Endodermal cell (in vitro differentiated cells): ENCODE measurements at regions not wholly inside any gene's neighbourhood (a gene's known extent, or its start where the extent isn't known, plus 50 kb on each side); places are given as distances from the start of the nearest gene placed in this dataset.

Experiments
- DNase-seq: peaks from one replicate; pipeline ENCODE4 v3.0.0-alpha.2; 2017
- H3K27ac ChIP-seq: 2 replicates; pipeline ENCODE4 v1.5.1; 2013; ENCODE audit warnings: mild to moderate bottlenecking, low read depth, low read length, moderate library complexity
- H3K27me3 ChIP-seq: 2 replicates; pipeline ENCODE4 v1.6.1; 2013; ENCODE audit warnings: mild to moderate bottlenecking, low read length, moderate library complexity; ENCODE audit not compliant: insufficient read depth, control insufficient read depth, poor library complexity, severe bottlenecking
- H3K36me3 ChIP-seq: 2 replicates; pipeline ENCODE4 v1.7.0; 2013; ENCODE audit warnings: mild to moderate bottlenecking, low read length, moderate library complexity; ENCODE audit not compliant: control insufficient read depth, insufficient read depth
- H3K4me1 ChIP-seq: one replicate; pipeline ENCODE4 v1.7.0; 2013; ENCODE audit warnings: low read length; ENCODE audit not compliant: control insufficient read depth, insufficient read depth
- H3K4me3 ChIP-seq: 2 replicates; pipeline ENCODE4 v1.5.1; 2013; ENCODE audit warnings: mild to moderate bottlenecking, low read length, moderate library complexity
- H3K9ac ChIP-seq: 2 replicates; pipeline ENCODE4 v1.6.1; 2013; ENCODE audit warnings: mild to moderate bottlenecking, low read length, moderate library complexity; ENCODE audit not compliant: poor library complexity, severe bottlenecking; ENCODE audit errors: extremely low read depth
- H3K9me3 ChIP-seq: 2 replicates; pipeline ENCODE4 v1.6.1; 2013; ENCODE audit warnings: mild to moderate bottlenecking, low read length, moderate library complexity; ENCODE audit not compliant: control insufficient read depth
- H3K27ac Mint-ChIP-seq: 2 replicates; pipeline ENCODE4 v1.8.0; 2020; ENCODE audit warnings: mixed read lengths
- H3K27me3 Mint-ChIP-seq: 2 replicates; pipeline ENCODE4 v1.8.0; 2021; ENCODE audit warnings: mild to moderate bottlenecking, mixed read lengths; ENCODE audit not compliant: insufficient read depth
- H3K36me3 Mint-ChIP-seq: 2 replicates; pipeline ENCODE4 v1.8.0; 2020; ENCODE audit warnings: low read depth, mixed read lengths
- H3K4me1 Mint-ChIP-seq: 2 replicates; pipeline ENCODE4 v1.8.0; 2020; ENCODE audit warnings: mixed read lengths
- H3K4me3 Mint-ChIP-seq: 2 replicates; pipeline ENCODE4 v1.8.0; 2020; ENCODE audit warnings: mild to moderate bottlenecking, moderate library complexity, mixed read lengths
- H3K9me3 Mint-ChIP-seq: 2 replicates; pipeline ENCODE4 v1.8.0; 2020; ENCODE audit warnings: mild to moderate bottlenecking, mixed read lengths
- WGBS, 2 experiments: methylation state at CpG; one replicate each; pipeline versions ENCODE4 v1.1.5 to v1.1.7; 2013; ENCODE audit warnings: missing lambda C conversion rate in 2 of 2, mixed read lengths in 1 of 2; ENCODE audit not compliant: insufficient coverage in 1 of 2, insufficient read length in 1 of 2; 5-methylcytosine and 5-hydroxymethylcytosine counted together
- TF ChIP-seq, protein P1 (sequence below): fragments of 200-600 bp; sonication (generic); conservative IDR thresholded peaks from 2 replicates; pipeline ENCODE4 v1.5.0; 2021; ENCODE audit warnings: antibody characterized with exemption, mild to moderate bottlenecking

DNA sequence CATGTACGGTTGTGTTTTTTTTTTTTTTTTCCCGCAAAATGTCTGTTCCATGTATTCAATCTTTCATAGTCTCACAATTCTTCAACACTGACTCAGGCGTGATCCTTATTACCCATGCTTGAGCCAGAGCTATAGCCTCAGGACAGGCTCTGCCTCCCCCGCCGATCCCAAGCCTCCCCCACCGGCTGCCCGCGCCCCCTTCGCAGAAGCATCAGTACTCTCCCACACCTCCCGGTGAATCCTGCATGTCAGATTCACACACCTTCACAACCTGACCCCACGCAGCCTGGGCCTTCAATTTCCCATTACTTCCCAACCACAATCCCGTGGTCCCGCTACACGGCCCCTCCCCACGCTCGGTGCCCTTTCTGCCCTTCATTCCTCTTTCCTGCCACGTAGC, 401.5 kb upstream of the JARID2 start:
- no peaks in the 10 kb centered on the region for H3K9me3 ChIP-seq

DNA sequence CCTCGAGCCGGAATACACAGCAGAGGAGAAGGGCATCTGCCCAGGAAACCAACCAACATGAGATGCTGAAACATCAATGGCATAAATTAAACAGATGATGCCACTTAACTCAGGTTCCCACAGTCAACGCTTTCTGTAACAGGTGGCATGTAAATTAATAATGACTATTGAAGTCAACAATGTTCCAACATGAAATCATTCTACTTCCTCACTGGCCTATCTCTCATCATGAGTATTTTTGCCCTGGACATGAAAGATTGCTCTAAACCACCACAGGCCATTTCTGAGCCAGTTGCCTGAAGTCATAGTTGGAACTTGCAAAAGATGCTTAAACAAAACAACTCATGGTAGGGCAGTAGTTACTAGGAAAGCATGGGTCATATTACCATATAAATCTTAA, 397.9 kb upstream of the JARID2 start:
- no peaks in the 10 kb centered on the region for H3K36me3 Mint-ChIP-seq
- H3K9me3 ChIP-seq = no peaks in the 10 kb centered on the region
- no peak overlapping the region for H3K27ac Mint-ChIP-seq
- no peaks in the 10 kb centered on the region for H3K9me3 Mint-ChIP-seq
- no peaks in the 10 kb centered on the region for H3K36me3 ChIP-seq
- peaks cover 14% of the 10 kb centered on the region for H3K4me1 Mint-ChIP-seq
- TF ChIP-seq, protein P1, sequence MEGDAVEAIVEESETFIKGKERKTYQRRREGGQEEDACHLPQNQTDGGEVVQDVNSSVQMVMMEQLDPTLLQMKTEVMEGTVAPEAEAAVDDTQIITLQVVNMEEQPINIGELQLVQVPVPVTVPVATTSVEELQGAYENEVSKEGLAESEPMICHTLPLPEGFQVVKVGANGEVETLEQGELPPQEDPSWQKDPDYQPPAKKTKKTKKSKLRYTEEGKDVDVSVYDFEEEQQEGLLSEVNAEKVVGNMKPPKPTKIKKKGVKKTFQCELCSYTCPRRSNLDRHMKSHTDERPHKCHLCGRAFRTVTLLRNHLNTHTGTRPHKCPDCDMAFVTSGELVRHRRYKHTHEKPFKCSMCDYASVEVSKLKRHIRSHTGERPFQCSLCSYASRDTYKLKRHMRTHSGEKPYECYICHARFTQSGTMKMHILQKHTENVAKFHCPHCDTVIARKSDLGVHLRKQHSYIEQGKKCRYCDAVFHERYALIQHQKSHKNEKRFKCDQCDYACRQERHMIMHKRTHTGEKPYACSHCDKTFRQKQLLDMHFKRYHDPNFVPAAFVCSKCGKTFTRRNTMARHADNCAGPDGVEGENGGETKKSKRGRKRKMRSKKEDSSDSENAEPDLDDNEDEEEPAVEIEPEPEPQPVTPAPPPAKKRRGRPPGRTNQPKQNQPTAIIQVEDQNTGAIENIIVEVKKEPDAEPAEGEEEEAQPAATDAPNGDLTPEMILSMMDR = no peak
- H3K27ac ChIP-seq = no peak overlapping the region
- no peaks in the 10 kb centered on the region for H3K27me3 Mint-ChIP-seq
- no peak overlapping the region for H3K4me3 Mint-ChIP-seq
- no peak for DNase-seq
- 93 to 100% methylated on average over 2 to 3 of the region's 3 CpGs for WGBS, 2 experiments
- no peaks in the 10 kb centered on the region for H3K4me1 ChIP-seq
- H3K27me3 ChIP-seq = no peaks in the 10 kb centered on the region
- H3K4me3 ChIP-seq = no peak overlapping the region
- H3K9ac ChIP-seq = no peak overlapping the region

More for the DNA sequence above, 401.5 kb upstream of the JARID2 start:
- no peaks in the 10 kb centered on the region for H3K27me3 Mint-ChIP-seq
- peaks cover 9% of the 10 kb centered on the region for H3K4me1 Mint-ChIP-seq
- TF ChIP-seq, protein P1 = no peak
- WGBS, 2 experiments = 97 to 98% methylated on average over 6 to 16 of the region's 17 CpGs
- H3K9ac ChIP-seq = no peak overlapping the region
- no peak for DNase-seq
- no peak overlapping the region for H3K27ac ChIP-seq
- no peaks in the 10 kb centered on the region for H3K36me3 Mint-ChIP-seq
- no peak overlapping the region for H3K27ac Mint-ChIP-seq
- no peak overlapping the region for H3K4me3 ChIP-seq
- no peak overlapping the region for H3K4me3 Mint-ChIP-seq
- H3K27me3 ChIP-seq = no peaks in the 10 kb centered on the region
- H3K36me3 ChIP-seq = no peaks in the 10 kb centered on the region
- no peaks in the 10 kb centered on the region for H3K9me3 Mint-ChIP-seq
- H3K4me1 ChIP-seq = no peaks in the 10 kb centered on the region

DNA sequence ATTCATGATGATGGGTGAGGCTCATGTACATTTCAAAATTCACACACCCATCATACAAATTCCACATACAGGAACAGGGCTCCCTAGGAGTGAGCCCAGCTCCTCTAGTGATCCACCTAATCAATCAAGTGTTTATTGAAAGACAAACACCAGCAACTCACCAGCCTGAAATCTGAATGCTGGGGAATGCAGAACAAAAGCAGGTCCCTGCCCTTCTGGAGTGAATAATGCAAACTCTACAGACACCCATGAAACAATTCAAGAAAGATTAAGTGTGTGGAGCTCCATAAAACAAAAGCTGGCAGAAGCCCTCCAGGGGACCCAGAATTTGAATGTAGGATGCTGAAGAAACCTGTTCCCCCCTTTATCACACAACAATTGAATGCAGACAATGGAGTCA, 396.7 kb upstream of the JARID2 start:
- Histone ChIP-seq H3K9ac (no peak overlapping the region), H3K9me3 (no peaks in the 10 kb centered on the region), H3K36me3 (no peaks in the 10 kb centered on the region), H3K4me3 (no peak overlapping the region), H3K27me3 (no peaks in the 10 kb centered on the region), H3K4me1 (no peaks in the 10 kb centered on the region), H3K27ac (peak overlapping the region; percentile 59)
- DNase-seq = no peak
- Mint-ChIP-seq H3K27ac (no peak overlapping the region), H3K36me3 (no peaks in the 10 kb centered on the region), H3K9me3 (no peaks in the 10 kb centered on the region), H3K27me3 (no peaks in the 10 kb centered on the region), H3K4me1 (peaks cover 14% of the 10 kb centered on the region), H3K4me3 (no peak overlapping the region)
- TF ChIP-seq, protein P1 = no peak
